Endothelial cell (in vitro differentiated cells): ENCODE measurements at regions not wholly inside any gene's neighbourhood (a gene's known extent, or its start where the extent isn't known, plus 50 kb on each side); places are given as distances from the start of the nearest gene placed in this dataset.

Experiments
- DNase-seq: peaks from one replicate; pipeline ENCODE4 v3.0.0; 2021; ENCODE audit warnings: low spot score
- H3K27ac Mint-ChIP-seq: one replicate; pipeline ENCODE4 v1.8.0; 2021; ENCODE audit warnings: mixed read lengths, inconsistent platforms; ENCODE audit not compliant: unreplicated experiment
- H3K27me3 Mint-ChIP-seq: one replicate; pipeline ENCODE4 v1.8.0; 2021; ENCODE audit warnings: mild to moderate bottlenecking, moderate library complexity, mixed read lengths, inconsistent platforms; ENCODE audit not compliant: unreplicated experiment
- H3K36me3 Mint-ChIP-seq: one replicate; pipeline ENCODE4 v1.8.0; 2021; ENCODE audit warnings: mild to moderate bottlenecking, low read depth, mixed read lengths, inconsistent platforms; ENCODE audit not compliant: unreplicated experiment
- H3K4me1 Mint-ChIP-seq: one replicate; pipeline ENCODE4 v1.8.0; 2021; ENCODE audit warnings: mild to moderate bottlenecking, mixed read lengths, inconsistent platforms; ENCODE audit not compliant: unreplicated experiment
- H3K4me3 Mint-ChIP-seq: one replicate; pipeline ENCODE4 v1.8.0; 2021; ENCODE audit warnings: mild to moderate bottlenecking, mixed read lengths, inconsistent platforms; ENCODE audit not compliant: unreplicated experiment
- H3K9me3 Mint-ChIP-seq: one replicate; pipeline ENCODE4 v1.8.0; 2021; ENCODE audit warnings: mixed read lengths, inconsistent platforms; ENCODE audit not compliant: unreplicated experiment
- CTCF ChIP-seq: fragments of 200-600 bp; sonication (generic); IDR thresholded peaks from one replicate; pipeline ENCODE4 v1.5.0; 2021; ENCODE audit warnings: antibody characterized with exemption; ENCODE audit not compliant: unreplicated experiment

GRCh38 chr17:79393358-79394052 is 217.3 kb downstream of the RBFOX3 start:
- peaks cover 15% of the 10 kb centered on the region for H3K27me3 Mint-ChIP-seq
- no peaks in the 10 kb centered on the region for H3K4me1 Mint-ChIP-seq
- TF ChIP-seq CTCF = peak; percentile 97
- no peaks in the 10 kb centered on the region for H3K36me3 Mint-ChIP-seq
- no peaks in the 10 kb centered on the region for H3K9me3 Mint-ChIP-seq
- H3K4me3 Mint-ChIP-seq = no peak overlapping the region
- H3K27ac Mint-ChIP-seq = no peak overlapping the region
- DNase-seq = peak; percentile 99

DNA sequence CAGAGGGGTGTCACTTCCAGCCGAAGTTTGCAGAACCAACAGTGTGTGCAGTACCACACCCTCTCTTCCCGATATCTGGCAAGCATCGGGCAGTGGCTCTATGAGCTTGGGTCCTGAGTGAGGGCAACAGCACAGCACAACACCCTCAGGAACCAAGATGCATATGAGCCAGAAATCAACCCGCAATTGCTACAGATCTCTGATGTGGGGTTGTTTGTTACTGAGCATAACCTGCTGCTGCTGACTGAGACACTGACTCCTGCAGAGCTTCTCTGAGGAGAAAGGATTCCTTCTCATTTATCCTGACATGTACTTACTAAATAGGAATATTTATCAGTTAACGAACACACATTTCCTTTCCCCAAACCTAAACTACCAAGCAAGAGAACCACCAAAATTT is 218.3 kb downstream of the RBFOX3 start:
- TF ChIP-seq CTCF = no peak
- Mint-ChIP-seq H3K4me1 (no peaks in the 10 kb centered on the region), H3K27ac (no peak overlapping the region), H3K36me3 (no peaks in the 10 kb centered on the region), H3K4me3 (no peak overlapping the region), H3K9me3 (no peaks in the 10 kb centered on the region), H3K27me3 (peaks cover 15% of the 10 kb centered on the region)
- DNase-seq = no peak

GRCh38 chr17:79391376-79392233 is 219.2 kb downstream of the RBFOX3 start:
- no peaks in the 10 kb centered on the region for H3K9me3 Mint-ChIP-seq
- DNase-seq = peak; percentile 89
- no peaks in the 10 kb centered on the region for H3K36me3 Mint-ChIP-seq
- H3K27ac Mint-ChIP-seq = no peak overlapping the region
- H3K4me3 Mint-ChIP-seq = no peak overlapping the region
- peak; percentile 97 for TF ChIP-seq CTCF
- peaks cover 15% of the 10 kb centered on the region for H3K27me3 Mint-ChIP-seq
- H3K4me1 Mint-ChIP-seq = no peaks in the 10 kb centered on the region

DNA sequence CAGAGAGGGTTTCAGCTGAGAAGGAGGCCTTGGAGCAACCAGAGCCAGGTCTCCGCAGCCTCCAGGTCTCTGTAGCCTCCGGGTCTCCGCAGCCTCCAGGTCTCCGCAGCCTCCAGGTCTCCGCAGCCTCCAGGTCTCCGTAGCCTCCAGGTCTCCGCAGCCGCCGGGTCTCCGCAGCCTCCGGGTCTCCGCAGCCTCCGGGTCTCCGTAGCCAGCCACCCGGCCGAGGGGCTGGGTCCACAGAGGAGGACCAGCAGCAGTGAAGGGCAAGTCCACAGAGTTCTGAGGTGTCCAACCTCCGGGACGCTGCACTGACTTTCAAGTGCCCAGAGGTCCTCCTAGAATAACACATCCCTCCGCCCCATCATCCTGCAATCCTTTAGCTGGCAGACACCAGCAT is 221.0 kb downstream of the RBFOX3 start:
- H3K36me3 Mint-ChIP-seq = no peaks in the 10 kb centered on the region
- H3K9me3 Mint-ChIP-seq = no peaks in the 10 kb centered on the region
- H3K27ac Mint-ChIP-seq = no peak overlapping the region
- no peak for TF ChIP-seq CTCF
- H3K4me3 Mint-ChIP-seq = no peak overlapping the region
- H3K4me1 Mint-ChIP-seq = no peaks in the 10 kb centered on the region
- DNase-seq = no peak
- H3K27me3 Mint-ChIP-seq = peaks cover 15% of the 10 kb centered on the region
